ENCODE measurements at regions not wholly inside any gene's neighbourhood (a gene's known extent, or its start where the extent isn't known, plus 50 kb on each side); places are given as distances from the start of the nearest gene placed in this dataset.
"Not testable (repeated sequence)": the region's sequence is repeated elsewhere in the genome, so short reads cannot be mapped to it uniquely, and the experiment has no call there.

DNA sequence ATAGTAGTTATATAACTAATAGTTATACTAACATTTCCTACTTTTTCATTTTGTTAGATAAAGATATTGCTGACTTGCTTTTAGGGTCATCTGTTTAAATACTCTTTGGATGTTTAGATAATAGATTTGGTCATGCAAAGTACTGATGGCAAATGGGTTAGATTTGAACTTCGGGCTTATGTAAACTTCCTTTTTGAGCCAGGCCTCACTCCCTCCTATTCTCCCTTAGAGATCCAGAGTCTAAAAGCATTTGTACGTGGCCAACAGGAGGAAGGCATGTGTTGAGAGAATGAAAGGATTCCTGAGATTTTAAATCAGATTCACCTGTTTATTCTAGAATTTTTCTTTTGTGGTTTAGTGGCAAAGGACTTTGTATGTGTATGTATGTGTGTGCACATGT is 106.4 kb upstream of the GBE1 start:
- H3K27ac ChIP-seq = no peak overlapping the region
- 87 to 88% methylated on average over 2 of the region's 2 CpGs for WGBS, 2 donors
- H3K27me3 ChIP-seq = no peaks in the 10 kb centered on the region
- no peaks in the 10 kb centered on the region for H3K36me3 ChIP-seq (ENCODE audit: low read depth, missing control alignments)
- no peak for DNase-seq
- no peak for TF ChIP-seq POLR2A (IDR thresholded peaks at IDR 0.05)
- TF ChIP-seq CTCF (IDR thresholded peaks at IDR 0.05) = no peak
- no peaks in the 10 kb centered on the region for H3K9me3 ChIP-seq
- H3K4me1 ChIP-seq = no peaks in the 10 kb centered on the region
- H3K4me3 ChIP-seq = no peak overlapping the region
- intact Hi-C loops (cut with DNase I; ENCODE audit: low total_unique reads) = no loop called here

DNA sequence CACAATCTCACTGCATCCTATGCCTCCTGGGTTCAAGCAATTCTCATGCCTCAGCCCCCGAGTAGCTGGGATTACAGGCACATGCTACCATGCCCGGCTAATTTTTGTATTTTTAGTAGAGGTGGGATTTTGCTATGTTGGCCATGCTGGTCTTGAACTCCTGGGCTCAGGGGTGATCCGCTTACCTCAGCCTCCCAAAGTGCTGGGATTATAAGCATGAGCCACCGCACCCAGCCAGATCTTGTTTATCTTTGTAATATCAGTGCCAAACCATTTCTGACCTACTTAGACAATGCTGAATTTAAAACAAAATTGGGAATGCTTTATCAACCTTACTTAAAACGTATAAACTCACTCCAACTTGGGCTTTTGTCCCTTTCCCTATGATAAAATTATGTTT is 103.7 kb upstream of the GBE1 start:
- H3K4me3 ChIP-seq; intact Hi-C loops (cut with DNase I; ENCODE audit: low total_unique reads); DNase-seq; H3K27me3 ChIP-seq; H3K27ac ChIP-seq; H3K9me3 ChIP-seq; H3K4me1 ChIP-seq; H3K36me3 ChIP-seq (ENCODE audit: low read depth, missing control alignments): not testable (repeated sequence)
- WGBS, 2 donors = 91 to 97% methylated on average over 5 of the region's 5 CpGs

GRCh38 chr3:81864272-81864671 is 102.8 kb upstream of the GBE1 start:
- H3K27me3 ChIP-seq = no peaks in the 10 kb centered on the region
- H3K27ac ChIP-seq = no peak overlapping the region
- no peak overlapping the region for H3K4me3 ChIP-seq
- TF ChIP-seq POLR2A (IDR thresholded peaks at IDR 0.05) (no peak), CTCF (IDR thresholded peaks at IDR 0.05) (no peak)
- H3K9me3 ChIP-seq = no peaks in the 10 kb centered on the region
- WGBS, 2 donors = 52 to 60% methylated on average over 7 of the region's 7 CpGs
- H3K4me1 ChIP-seq = no peaks in the 10 kb centered on the region
- no peaks in the 10 kb centered on the region for H3K36me3 ChIP-seq (ENCODE audit: low read depth, missing control alignments)
- intact Hi-C loops (cut with DNase I; ENCODE audit: low total_unique reads) = no loop called here
- DNase-seq = no peak

GRCh38 chr3:81863756-81864155 is 102.3 kb upstream of the GBE1 start:
- Histone ChIP-seq H3K27ac (no peak overlapping the region), H3K4me1 (no peaks in the 10 kb centered on the region), H3K27me3 (no peaks in the 10 kb centered on the region), H3K9me3 (no peaks in the 10 kb centered on the region), H3K36me3 (ENCODE audit: low read depth, missing control alignments) (no peaks in the 10 kb centered on the region), H3K4me3 (no peak overlapping the region)
- WGBS, 2 donors = 64 to 75% methylated on average over 4 of the region's 4 CpGs
- intact Hi-C loops (cut with DNase I; ENCODE audit: low total_unique reads) = no loop called here
- TF ChIP-seq CTCF (IDR thresholded peaks at IDR 0.05) (no peak), POLR2A (IDR thresholded peaks at IDR 0.05) (no peak)
- no peak for DNase-seq

- Histone ChIP-seq H3K27me3 (no peaks in the 10 kb centered on the region), H3K36me3 (ENCODE audit: low read depth, missing control alignments) (no peaks in the 10 kb centered on the region), H3K4me1 (no peaks in the 10 kb centered on the region), H3K27ac (no peak overlapping the region), H3K4me3 (no peak overlapping the region), H3K9me3 (no peaks in the 10 kb centered on the region)
- TF ChIP-seq CTCF (IDR thresholded peaks at IDR 0.05) (no peak), POLR2A (IDR thresholded peaks at IDR 0.05) (no peak)
- no peak for DNase-seq
- intact Hi-C loops (cut with DNase I; ENCODE audit: low total_unique reads) = no loop called here
- WGBS, 2 donors = 88 to 89% methylated on average over 1 of the region's 1 CpG
Observed at GRCh38 chr3:81861593-81861992, 100.1 kb upstream of the GBE1 start.

All from testis (tissue), 2 donors.